Neural cell (in vitro differentiated cells): ENCODE measurements at regions not wholly inside any gene's neighbourhood (a gene's known extent, or its start where the extent isn't known, plus 50 kb on each side); places are given as distances from the start of the nearest gene placed in this dataset.

Source experiments
- EP300 ChIP-seq: fragments of 450-650 bp; conservative IDR thresholded peaks from 2 replicates; pipeline ENCODE4 v1.6.1; 2014; ENCODE audit warnings: antibody characterized with exemption, mild to moderate bottlenecking, moderate library complexity; ENCODE audit not compliant: poor library complexity, severe bottlenecking
- EZH2 ChIP-seq: fragments of 200-600, 300-800 bp; shearing (Covaris generic), sonication (generic); IDR thresholded peaks from 2 replicates; pipeline ENCODE4 v1.6.1; 2014; ENCODE audit warnings: antibody characterized with exemption, low read length, borderline replicate concordance, mild to moderate bottlenecking; ENCODE audit not compliant: insufficient read depth, poor library complexity, severe bottlenecking
- POLR2AphosphoS5 ChIP-seq: IDR thresholded peaks from 2 replicates; pipeline ENCODE4 v1.6.1; 2012
- TAF1 ChIP-seq: IDR thresholded peaks from 2 replicates; pipeline ENCODE4 v1.6.1; 2012; ENCODE audit warnings: low read depth
- TF ChIP-seq, protein P1 (sequence below): fragments of 450-650 bp; IDR thresholded peaks from 2 replicates; pipeline ENCODE4 v1.5.1; 2014; ENCODE audit warnings: antibody characterized with exemption, mild to moderate bottlenecking, moderate library complexity; ENCODE audit not compliant: poor library complexity, severe bottlenecking
- TF ChIP-seq, protein P2 (sequence below): IDR thresholded peaks from 2 replicates; pipeline ENCODE4 v1.6.1; 2012; ENCODE audit warnings: borderline replicate concordance

DNA sequence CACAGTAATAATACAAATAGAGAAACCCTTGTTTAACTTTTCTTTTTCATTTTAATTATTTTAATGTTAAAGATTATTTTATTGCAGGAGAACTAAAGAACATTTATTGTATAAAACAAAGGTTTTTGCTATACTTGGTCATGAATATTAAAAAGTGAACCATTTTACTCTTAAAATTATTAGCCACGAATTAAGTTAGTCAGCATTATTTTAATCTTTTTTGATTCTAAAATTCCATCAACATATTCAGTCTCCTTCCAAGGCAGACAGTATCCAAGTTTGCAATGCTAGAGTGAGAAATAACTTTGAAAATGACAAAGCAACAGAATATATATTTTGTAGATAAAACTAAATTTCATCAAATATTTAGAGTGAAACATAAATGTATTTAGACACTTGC is 110.7 kb upstream of the CDH18 start:
- TF ChIP-seq, protein P1, sequence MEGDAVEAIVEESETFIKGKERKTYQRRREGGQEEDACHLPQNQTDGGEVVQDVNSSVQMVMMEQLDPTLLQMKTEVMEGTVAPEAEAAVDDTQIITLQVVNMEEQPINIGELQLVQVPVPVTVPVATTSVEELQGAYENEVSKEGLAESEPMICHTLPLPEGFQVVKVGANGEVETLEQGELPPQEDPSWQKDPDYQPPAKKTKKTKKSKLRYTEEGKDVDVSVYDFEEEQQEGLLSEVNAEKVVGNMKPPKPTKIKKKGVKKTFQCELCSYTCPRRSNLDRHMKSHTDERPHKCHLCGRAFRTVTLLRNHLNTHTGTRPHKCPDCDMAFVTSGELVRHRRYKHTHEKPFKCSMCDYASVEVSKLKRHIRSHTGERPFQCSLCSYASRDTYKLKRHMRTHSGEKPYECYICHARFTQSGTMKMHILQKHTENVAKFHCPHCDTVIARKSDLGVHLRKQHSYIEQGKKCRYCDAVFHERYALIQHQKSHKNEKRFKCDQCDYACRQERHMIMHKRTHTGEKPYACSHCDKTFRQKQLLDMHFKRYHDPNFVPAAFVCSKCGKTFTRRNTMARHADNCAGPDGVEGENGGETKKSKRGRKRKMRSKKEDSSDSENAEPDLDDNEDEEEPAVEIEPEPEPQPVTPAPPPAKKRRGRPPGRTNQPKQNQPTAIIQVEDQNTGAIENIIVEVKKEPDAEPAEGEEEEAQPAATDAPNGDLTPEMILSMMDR = no peak
- TF ChIP-seq POLR2AphosphoS5 (no peak), TAF1 (no peak), EZH2 (no peak), EP300 (no peak)
- TF ChIP-seq, protein P2, sequence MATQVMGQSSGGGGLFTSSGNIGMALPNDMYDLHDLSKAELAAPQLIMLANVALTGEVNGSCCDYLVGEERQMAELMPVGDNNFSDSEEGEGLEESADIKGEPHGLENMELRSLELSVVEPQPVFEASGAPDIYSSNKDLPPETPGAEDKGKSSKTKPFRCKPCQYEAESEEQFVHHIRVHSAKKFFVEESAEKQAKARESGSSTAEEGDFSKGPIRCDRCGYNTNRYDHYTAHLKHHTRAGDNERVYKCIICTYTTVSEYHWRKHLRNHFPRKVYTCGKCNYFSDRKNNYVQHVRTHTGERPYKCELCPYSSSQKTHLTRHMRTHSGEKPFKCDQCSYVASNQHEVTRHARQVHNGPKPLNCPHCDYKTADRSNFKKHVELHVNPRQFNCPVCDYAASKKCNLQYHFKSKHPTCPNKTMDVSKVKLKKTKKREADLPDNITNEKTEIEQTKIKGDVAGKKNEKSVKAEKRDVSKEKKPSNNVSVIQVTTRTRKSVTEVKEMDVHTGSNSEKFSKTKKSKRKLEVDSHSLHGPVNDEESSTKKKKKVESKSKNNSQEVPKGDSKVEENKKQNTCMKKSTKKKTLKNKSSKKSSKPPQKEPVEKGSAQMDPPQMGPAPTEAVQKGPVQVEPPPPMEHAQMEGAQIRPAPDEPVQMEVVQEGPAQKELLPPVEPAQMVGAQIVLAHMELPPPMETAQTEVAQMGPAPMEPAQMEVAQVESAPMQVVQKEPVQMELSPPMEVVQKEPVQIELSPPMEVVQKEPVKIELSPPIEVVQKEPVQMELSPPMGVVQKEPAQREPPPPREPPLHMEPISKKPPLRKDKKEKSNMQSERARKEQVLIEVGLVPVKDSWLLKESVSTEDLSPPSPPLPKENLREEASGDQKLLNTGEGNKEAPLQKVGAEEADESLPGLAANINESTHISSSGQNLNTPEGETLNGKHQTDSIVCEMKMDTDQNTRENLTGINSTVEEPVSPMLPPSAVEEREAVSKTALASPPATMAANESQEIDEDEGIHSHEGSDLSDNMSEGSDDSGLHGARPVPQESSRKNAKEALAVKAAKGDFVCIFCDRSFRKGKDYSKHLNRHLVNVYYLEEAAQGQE = no peak
